Natural killer cell (primary cell): ENCODE measurements at regions not wholly inside any gene's neighbourhood (a gene's known extent, or its start where the extent isn't known, plus 50 kb on each side); places are given as distances from the start of the nearest gene placed in this dataset.

Source experiments
- ATAC-seq, 3 donors: fragments of 150-1000 bp in 2 of 3; fragments of 200-7000 bp in 1 of 3; cut with Tn5 transposase; 1 replicate in 1 of 3; 2 replicates in 2 of 3; pipeline ENCODE4 v1.10.0; 2021; ENCODE audit warnings: mild to moderate bottlenecking in 2 of 3, moderate library complexity in 2 of 3
- DNase-seq, 2 donors: peaks; one replicate each; pipeline versions ENCODE4 v3.0.0 to v3.0.0-alpha.2; 2013 to 2021; ENCODE audit warnings: mixed read lengths in 1 of 2
- H3K27ac ChIP-seq: one replicate; pipeline ENCODE4 v1.5.1; 2013; ENCODE audit warnings: mild to moderate bottlenecking, low read length
- H3K27me3 ChIP-seq: one replicate; pipeline ENCODE4 v1.6.1; 2013; ENCODE audit warnings: low read length; ENCODE audit not compliant: control insufficient read depth, insufficient read depth
- H3K36me3 ChIP-seq: one replicate; pipeline ENCODE4 v1.6.1; 2013; ENCODE audit warnings: low read length; ENCODE audit not compliant: control insufficient read depth, insufficient read depth
- H3K4me1 ChIP-seq: one replicate; pipeline ENCODE4 v1.6.1; 2013; ENCODE audit warnings: low read length; ENCODE audit not compliant: control insufficient read depth, insufficient read depth
- H3K4me3 ChIP-seq: one replicate; pipeline ENCODE4 v1.5.1; 2013; ENCODE audit warnings: low read length
- H3K9me3 ChIP-seq: one replicate; pipeline ENCODE4 v1.6.1; 2013; ENCODE audit warnings: low read length; ENCODE audit not compliant: control insufficient read depth, insufficient read depth
- H3K27ac Mint-ChIP-seq, 2 donors: one replicate each; pipeline ENCODE4 v1.8.0; 2022; ENCODE audit warnings: mild to moderate bottlenecking in 2 of 2, mixed read lengths in 2 of 2, moderate library complexity in 1 of 2
- H3K27me3 Mint-ChIP-seq, 2 donors: one replicate each; pipeline ENCODE4 v1.8.0; 2022; ENCODE audit warnings: low read depth in 2 of 2, mixed read lengths in 2 of 2
- H3K36me3 Mint-ChIP-seq: one replicate; pipeline ENCODE4 v1.8.0; 2022; ENCODE audit warnings: mixed read lengths
- H3K4me1 Mint-ChIP-seq, 2 donors: one replicate each; pipeline ENCODE4 v1.8.0; 2022; ENCODE audit warnings: mixed read lengths in 2 of 2
- H3K4me3 Mint-ChIP-seq: one replicate; pipeline ENCODE4 v1.8.0; 2022; ENCODE audit warnings: mild to moderate bottlenecking, moderate library complexity, mixed read lengths
- H3K9me3 Mint-ChIP-seq, 2 donors: one replicate each; pipeline ENCODE4 v1.8.0; 2022; ENCODE audit warnings: mixed read lengths in 2 of 2
- WGBS: methylation state at CpG from one replicate; pipeline ENCODE4 v1.1.7; 2013; ENCODE audit warnings: missing lambda C conversion rate; ENCODE audit not compliant: insufficient coverage; 5-methylcytosine and 5-hydroxymethylcytosine counted together
- intact Hi-C: fragments of 100-400 bp; cut with micrococcal nuclease; formaldehyde crosslinking; loops from one replicate; pipeline ENCODE4 v1.14.2; 2022
- TF ChIP-seq, protein P1 (sequence below): fragments of 200-600 bp; IDR thresholded peaks from one replicate; pipeline ENCODE4 v1.8.0; 2022; ENCODE audit warnings: antibody characterized with exemption

DNA sequence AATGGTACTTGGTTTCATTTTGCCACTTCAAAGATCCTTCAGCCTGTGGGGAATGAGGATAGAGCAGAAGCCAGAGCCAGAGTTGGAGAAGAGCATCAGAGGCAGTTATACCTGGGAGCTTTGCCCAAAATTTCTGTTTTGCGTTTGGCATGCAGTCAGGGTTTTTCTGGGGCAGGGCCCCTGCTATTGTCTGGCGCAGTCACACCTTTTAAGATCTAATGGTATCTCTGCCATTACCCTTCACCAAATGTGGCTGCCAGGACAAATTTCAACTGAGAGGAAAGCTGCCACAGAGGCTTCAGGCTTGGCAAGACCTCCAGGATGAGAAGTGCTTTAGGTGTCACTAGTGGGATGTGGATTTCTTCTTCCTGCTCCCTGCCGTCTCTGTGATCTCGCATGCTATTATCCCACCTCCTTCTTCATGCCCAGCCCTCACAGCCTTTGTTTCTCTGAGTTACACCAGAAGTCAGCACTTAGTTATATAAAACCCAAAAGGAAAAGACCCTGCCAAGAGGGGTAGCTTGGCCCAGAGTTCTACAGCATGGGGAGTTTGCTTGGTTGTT, 357.0 kb downstream of the TLE4 start:
- H3K4me3 Mint-ChIP-seq, result no peak overlapping the region
- Histone ChIP-seq H3K4me1 (no peaks in the 10 kb centered on the region), H3K36me3 (no peaks in the 10 kb centered on the region), H3K27me3 (no peaks in the 10 kb centered on the region), H3K4me3 (no peak overlapping the region), H3K27ac (no peak overlapping the region), H3K9me3 (no peaks in the 10 kb centered on the region)
- H3K36me3 Mint-ChIP-seq, result no peaks in the 10 kb centered on the region
- H3K27ac Mint-ChIP-seq, result no peak overlapping the region
- ATAC-seq, result no peak
- H3K9me3 Mint-ChIP-seq, result no peaks in the 10 kb centered on the region
- no peak for DNase-seq
- H3K27me3 Mint-ChIP-seq, result no peaks in the 10 kb centered on the region
- no peaks in the 10 kb centered on the region for H3K4me1 Mint-ChIP-seq
- intact Hi-C loops, result no loop called here
- 94% methylated on average over 2 of the region's 4 CpGs for WGBS
- TF ChIP-seq, protein P1, sequence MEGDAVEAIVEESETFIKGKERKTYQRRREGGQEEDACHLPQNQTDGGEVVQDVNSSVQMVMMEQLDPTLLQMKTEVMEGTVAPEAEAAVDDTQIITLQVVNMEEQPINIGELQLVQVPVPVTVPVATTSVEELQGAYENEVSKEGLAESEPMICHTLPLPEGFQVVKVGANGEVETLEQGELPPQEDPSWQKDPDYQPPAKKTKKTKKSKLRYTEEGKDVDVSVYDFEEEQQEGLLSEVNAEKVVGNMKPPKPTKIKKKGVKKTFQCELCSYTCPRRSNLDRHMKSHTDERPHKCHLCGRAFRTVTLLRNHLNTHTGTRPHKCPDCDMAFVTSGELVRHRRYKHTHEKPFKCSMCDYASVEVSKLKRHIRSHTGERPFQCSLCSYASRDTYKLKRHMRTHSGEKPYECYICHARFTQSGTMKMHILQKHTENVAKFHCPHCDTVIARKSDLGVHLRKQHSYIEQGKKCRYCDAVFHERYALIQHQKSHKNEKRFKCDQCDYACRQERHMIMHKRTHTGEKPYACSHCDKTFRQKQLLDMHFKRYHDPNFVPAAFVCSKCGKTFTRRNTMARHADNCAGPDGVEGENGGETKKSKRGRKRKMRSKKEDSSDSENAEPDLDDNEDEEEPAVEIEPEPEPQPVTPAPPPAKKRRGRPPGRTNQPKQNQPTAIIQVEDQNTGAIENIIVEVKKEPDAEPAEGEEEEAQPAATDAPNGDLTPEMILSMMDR, result no peak

DNA sequence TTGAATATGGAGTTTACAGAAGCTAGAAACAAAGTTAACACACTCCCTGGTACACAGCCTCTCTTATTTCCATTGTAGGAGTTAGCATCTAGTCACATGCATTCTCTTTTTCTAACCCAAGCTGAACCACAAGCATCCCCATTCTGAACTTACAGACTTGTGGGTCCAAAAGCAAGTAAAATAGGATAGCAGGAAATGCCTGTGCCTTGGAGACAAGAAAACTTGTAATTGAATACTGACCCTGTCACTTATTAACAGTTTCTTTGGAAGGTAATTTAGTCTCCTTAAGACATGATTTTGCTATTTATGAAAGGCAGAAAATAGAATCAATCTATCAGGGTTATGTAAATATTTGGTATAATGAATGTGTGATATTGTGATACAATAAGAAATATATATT, 353.6 kb downstream of the TLE4 start:
- ATAC-seq (no peak), DNase-seq (no peak)
- Histone ChIP-seq H3K9me3 (no peaks in the 10 kb centered on the region), H3K27ac (no peak overlapping the region), H3K4me1 (no peaks in the 10 kb centered on the region), H3K36me3 (no peaks in the 10 kb centered on the region), H3K4me3 (no peak overlapping the region), H3K27me3 (no peaks in the 10 kb centered on the region)
- Mint-ChIP-seq H3K4me3 (no peak overlapping the region), H3K27me3 (no peaks in the 10 kb centered on the region), H3K27ac (no peak overlapping the region), H3K9me3 (no peaks in the 10 kb centered on the region), H3K36me3 (no peaks in the 10 kb centered on the region), H3K4me1 (no peaks in the 10 kb centered on the region)
- intact Hi-C loops, result no loop called here
- TF ChIP-seq, protein P1, result no peak

GRCh38 chr9:79924836-79925235, 353.1 kb downstream of the TLE4 start:
- Histone ChIP-seq H3K27ac (no peak overlapping the region), H3K9me3 (no peaks in the 10 kb centered on the region), H3K27me3 (no peaks in the 10 kb centered on the region), H3K4me3 (no peak overlapping the region), H3K36me3 (no peaks in the 10 kb centered on the region), H3K4me1 (no peaks in the 10 kb centered on the region)
- no peak for DNase-seq
- Mint-ChIP-seq H3K27ac (no peak overlapping the region), H3K4me3 (no peak overlapping the region), H3K36me3 (no peaks in the 10 kb centered on the region), H3K9me3 (no peaks in the 10 kb centered on the region), H3K4me1 (no peaks in the 10 kb centered on the region), H3K27me3 (no peaks in the 10 kb centered on the region)
- no peak for ATAC-seq
- 72% methylated on average over 2 of the region's 2 CpGs for WGBS
- TF ChIP-seq, protein P1, result no peak
- intact Hi-C loops, result no loop called here

DNA sequence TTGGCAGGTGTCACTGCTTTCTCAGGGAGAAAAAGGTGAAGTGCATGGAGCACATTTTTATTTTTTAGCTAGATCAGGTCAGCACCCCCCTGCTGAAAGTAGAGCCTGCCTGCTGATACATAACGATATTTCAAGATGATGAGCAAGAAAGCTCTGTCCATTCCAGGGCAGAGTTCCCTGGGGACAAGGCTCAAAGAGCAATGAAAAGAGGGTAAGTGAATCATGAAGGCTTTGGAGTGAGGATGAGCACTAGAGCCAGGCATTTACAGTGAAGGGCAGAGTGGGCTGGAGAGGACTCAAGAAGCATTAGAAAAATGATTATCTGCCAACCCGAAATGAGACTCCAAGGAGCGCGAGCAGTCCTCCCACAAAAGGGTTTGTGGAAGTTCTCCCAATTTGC, 345.7 kb downstream of the TLE4 start:
- intact Hi-C loops, result no loop called here
- TF ChIP-seq, protein P1, result no peak
- Mint-ChIP-seq H3K4me1 (no peaks in the 10 kb centered on the region), H3K36me3 (no peaks in the 10 kb centered on the region), H3K9me3 (no peaks in the 10 kb centered on the region), H3K27ac (no peak overlapping the region), H3K4me3 (no peak overlapping the region), H3K27me3 (no peaks in the 10 kb centered on the region)
- Histone ChIP-seq H3K4me1 (no peaks in the 10 kb centered on the region), H3K27ac (no peak overlapping the region), H3K27me3 (no peaks in the 10 kb centered on the region), H3K9me3 (no peaks in the 10 kb centered on the region), H3K36me3 (no peaks in the 10 kb centered on the region), H3K4me3 (no peak overlapping the region)
- DNase-seq (no peak), ATAC-seq (no peak)
- WGBS, result 97% methylated on average over 4 of the region's 4 CpGs
